ENCODE measurements at regions not wholly inside any gene's neighbourhood (a gene's known extent, or its start where the extent isn't known, plus 50 kb on each side); places are given as distances from the start of the nearest gene placed in this dataset.

DNA sequence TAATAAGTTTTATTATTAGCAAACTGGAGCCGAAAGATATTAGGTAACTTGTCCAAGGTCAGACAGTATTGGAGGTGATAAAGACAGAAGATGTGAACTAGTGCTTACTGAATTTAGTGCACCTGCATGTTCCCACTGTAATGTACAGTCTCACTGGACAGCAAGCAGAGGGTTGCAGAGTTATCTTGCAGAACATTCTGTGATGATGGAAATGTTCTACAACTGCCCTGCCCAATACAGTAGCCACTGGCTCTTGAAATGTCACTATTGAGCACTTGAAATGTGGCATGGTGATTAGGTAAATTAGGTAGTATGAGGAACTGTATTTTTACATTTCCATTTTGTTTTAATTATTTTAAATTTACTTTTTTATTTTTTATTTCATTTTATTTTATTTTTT is 356.6 kb downstream of the EPHA4 start:
- TF ChIP-seq, protein P1, sequence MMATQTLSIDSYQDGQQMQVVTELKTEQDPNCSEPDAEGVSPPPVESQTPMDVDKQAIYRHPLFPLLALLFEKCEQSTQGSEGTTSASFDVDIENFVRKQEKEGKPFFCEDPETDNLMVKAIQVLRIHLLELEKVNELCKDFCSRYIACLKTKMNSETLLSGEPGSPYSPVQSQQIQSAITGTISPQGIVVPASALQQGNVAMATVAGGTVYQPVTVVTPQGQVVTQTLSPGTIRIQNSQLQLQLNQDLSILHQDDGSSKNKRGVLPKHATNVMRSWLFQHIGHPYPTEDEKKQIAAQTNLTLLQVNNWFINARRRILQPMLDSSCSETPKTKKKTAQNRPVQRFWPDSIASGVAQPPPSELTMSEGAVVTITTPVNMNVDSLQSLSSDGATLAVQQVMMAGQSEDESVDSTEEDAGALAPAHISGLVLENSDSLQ (IDR thresholded peaks at IDR 0.05): no peak
- TF ChIP-seq FOXK2 (IDR thresholded peaks at IDR 0.05) (no peak), ZNF384 (IDR thresholded peaks at IDR 0.05) (no peak), FOXA1 (IDR thresholded peaks at IDR 0.05) (no peak), SP1 (IDR thresholded peaks at IDR 0.05) (no peak)

Data from HEK293T (cell line).